ENCODE measurements at regions not wholly inside any gene's neighbourhood (a gene's known extent, or its start where the extent isn't known, plus 50 kb on each side); places are given as distances from the start of the nearest gene placed in this dataset.

DNA sequence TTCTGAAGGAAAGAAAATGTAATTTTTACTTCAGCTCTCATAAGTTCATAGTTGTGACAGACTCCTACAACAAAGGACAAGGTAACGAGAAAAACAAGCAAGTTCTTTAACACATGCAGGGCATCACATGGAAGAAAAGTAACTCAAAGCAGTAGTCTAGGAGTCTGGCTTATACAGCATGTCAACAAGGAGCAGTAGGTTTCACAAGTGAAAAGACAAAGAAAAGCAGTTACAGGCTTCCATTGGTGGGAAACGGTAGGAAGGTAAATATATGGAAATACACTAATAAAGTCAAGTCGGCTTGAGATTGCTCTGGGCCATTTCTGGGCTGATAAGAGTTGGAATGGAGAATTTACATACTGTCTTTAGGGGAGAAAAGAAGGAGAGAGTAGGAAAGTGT lies 228.4 kb upstream of the ZFP42 start:
- Mint-ChIP-seq H3K27me3 (ENCODE audit: low read depth in 2 of 2) (no peaks in the 10 kb centered on the region), H3K4me3 (no peak overlapping the region), H3K36me3 (peaks cover 27% of the 10 kb centered on the region), H3K4me1 (no peaks in the 10 kb centered on the region), H3K27ac (no peak overlapping the region), H3K9me3 (peaks cover 18 to 21% of the 10 kb centered on the region in 2 donors)
- no peak overlapping the region for H3K27ac ChIP-seq (ENCODE audit: low read length)
- H3K9me3 ChIP-seq (ENCODE audit: control insufficient read depth, insufficient read depth, low read length): peaks cover 12% of the 10 kb centered on the region
- TF ChIP-seq, protein P1, sequence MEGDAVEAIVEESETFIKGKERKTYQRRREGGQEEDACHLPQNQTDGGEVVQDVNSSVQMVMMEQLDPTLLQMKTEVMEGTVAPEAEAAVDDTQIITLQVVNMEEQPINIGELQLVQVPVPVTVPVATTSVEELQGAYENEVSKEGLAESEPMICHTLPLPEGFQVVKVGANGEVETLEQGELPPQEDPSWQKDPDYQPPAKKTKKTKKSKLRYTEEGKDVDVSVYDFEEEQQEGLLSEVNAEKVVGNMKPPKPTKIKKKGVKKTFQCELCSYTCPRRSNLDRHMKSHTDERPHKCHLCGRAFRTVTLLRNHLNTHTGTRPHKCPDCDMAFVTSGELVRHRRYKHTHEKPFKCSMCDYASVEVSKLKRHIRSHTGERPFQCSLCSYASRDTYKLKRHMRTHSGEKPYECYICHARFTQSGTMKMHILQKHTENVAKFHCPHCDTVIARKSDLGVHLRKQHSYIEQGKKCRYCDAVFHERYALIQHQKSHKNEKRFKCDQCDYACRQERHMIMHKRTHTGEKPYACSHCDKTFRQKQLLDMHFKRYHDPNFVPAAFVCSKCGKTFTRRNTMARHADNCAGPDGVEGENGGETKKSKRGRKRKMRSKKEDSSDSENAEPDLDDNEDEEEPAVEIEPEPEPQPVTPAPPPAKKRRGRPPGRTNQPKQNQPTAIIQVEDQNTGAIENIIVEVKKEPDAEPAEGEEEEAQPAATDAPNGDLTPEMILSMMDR (IDR thresholded peaks at IDR 0.05): no peak
- H3K36me3 ChIP-seq (ENCODE audit: control insufficient read depth, insufficient read depth, low read length): no peaks in the 10 kb centered on the region
- 81% methylated on average over 3 of the region's 3 CpGs for WGBS (ENCODE audit: insufficient coverage)
- intact Hi-C loops (cut with micrococcal nuclease): no loop called here
- H3K4me3 ChIP-seq (ENCODE audit: low read length): no peak overlapping the region
- no peak for DNase-seq
- no peak for ATAC-seq
- no peaks in the 10 kb centered on the region for H3K4me1 ChIP-seq (ENCODE audit: control insufficient read depth, insufficient read depth, low read length)
- no peaks in the 10 kb centered on the region for H3K27me3 ChIP-seq (ENCODE audit: control insufficient read depth, insufficient read depth, low read length)

DNA sequence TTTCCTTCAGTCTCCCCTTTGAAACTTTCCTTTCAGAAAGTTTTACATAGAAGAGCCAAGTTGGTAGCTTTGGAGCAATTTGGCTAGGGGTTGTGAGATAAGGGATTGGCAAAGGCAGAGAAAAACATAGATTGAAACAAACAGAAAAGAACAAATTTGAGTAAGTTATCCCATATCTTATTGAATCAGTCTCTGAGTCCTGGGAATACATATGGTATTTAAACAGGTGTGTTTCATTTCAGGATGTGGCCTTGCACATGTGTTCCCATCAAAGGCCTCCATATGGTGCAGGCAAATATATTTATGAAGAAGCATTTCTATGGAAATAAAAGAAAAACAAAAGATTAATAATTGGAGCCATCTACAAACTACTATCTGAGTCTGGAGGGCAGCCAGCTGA lies 227.9 kb upstream of the ZFP42 start:
- Histone ChIP-seq H3K27me3 (ENCODE audit: control insufficient read depth, insufficient read depth, low read length) (no peaks in the 10 kb centered on the region), H3K27ac (ENCODE audit: low read length) (no peak overlapping the region), H3K9me3 (ENCODE audit: control insufficient read depth, insufficient read depth, low read length) (peaks cover 12% of the 10 kb centered on the region), H3K36me3 (ENCODE audit: control insufficient read depth, insufficient read depth, low read length) (no peaks in the 10 kb centered on the region), H3K4me3 (ENCODE audit: low read length) (no peak overlapping the region), H3K4me1 (ENCODE audit: control insufficient read depth, insufficient read depth, low read length) (no peaks in the 10 kb centered on the region)
- Mint-ChIP-seq H3K27me3 (ENCODE audit: low read depth in 2 of 2) (no peaks in the 10 kb centered on the region), H3K9me3 (peaks cover 14 to 21% of the 10 kb centered on the region in 2 donors), H3K4me1 (no peaks in the 10 kb centered on the region), H3K36me3 (peaks cover 23% of the 10 kb centered on the region), H3K4me3 (no peak overlapping the region), H3K27ac (no peak overlapping the region)
- TF ChIP-seq, protein P1 (IDR thresholded peaks at IDR 0.05): no peak
- intact Hi-C loops (cut with micrococcal nuclease): no loop called here
- DNase-seq (no peak), ATAC-seq (no peak)

DNA sequence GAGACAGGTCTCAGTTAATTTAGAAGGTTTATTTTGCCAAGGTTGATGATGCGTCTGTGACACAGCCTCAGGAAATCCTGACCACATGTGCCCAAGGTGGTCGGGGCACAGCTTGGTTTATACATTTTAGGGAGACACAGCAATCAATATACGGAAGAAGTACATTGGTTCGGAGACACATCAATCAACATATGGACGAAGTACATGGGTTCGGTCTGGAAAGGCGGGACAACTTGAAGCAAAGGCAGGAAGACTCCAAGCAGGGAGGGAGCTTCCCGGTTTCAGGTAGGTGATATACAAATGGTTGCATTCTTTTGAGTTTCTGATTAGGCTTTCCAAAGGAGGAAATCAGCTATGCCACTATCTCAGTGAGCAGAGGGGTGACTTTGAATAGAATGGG lies 225.2 kb upstream of the ZFP42 start:
- TF ChIP-seq, protein P1 (IDR thresholded peaks at IDR 0.05): no peak
- 90% methylated on average over 8 of the region's 8 CpGs for WGBS (ENCODE audit: insufficient coverage)
- no peak overlapping the region for H3K4me3 ChIP-seq (ENCODE audit: low read length)
- H3K27ac ChIP-seq (ENCODE audit: low read length): no peak overlapping the region
- Mint-ChIP-seq H3K4me3 (no peak overlapping the region), H3K27me3 (ENCODE audit: low read depth in 2 of 2) (no peaks in the 10 kb centered on the region), H3K27ac (no peak overlapping the region), H3K36me3 (peaks cover 15% of the 10 kb centered on the region), H3K4me1 (no peaks in the 10 kb centered on the region), H3K9me3 (peaks cover 14 to 20% of the 10 kb centered on the region in 2 donors)
- DNase-seq: no peak
- peaks cover 4% of the 10 kb centered on the region for H3K9me3 ChIP-seq (ENCODE audit: control insufficient read depth, insufficient read depth, low read length)
- intact Hi-C loops (cut with micrococcal nuclease): no loop called here
- ATAC-seq: no peak
- H3K27me3 ChIP-seq (ENCODE audit: control insufficient read depth, insufficient read depth, low read length): no peaks in the 10 kb centered on the region
- no peaks in the 10 kb centered on the region for H3K36me3 ChIP-seq (ENCODE audit: control insufficient read depth, insufficient read depth, low read length)
- H3K4me1 ChIP-seq (ENCODE audit: control insufficient read depth, insufficient read depth, low read length): no peaks in the 10 kb centered on the region

DNA sequence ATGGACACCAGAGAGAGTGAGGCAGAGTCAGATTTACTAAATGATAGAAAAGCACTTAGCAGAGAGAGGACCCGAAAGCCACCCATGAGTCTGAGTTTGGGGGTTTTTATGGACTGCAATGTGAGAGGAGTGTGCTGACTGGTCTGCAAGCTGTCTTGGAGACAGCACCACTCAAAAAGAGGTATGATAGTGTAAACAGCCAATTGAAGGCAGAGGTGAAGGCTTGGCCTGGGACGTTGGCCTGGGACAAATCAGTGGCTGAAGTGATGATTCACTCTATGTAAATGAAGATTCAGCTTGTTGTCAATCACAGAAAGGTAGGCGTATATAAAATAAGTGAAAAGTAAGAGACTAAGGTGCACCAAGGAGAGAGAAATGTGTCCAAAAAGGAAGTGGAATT lies 217.6 kb upstream of the ZFP42 start:
- no peaks in the 10 kb centered on the region for H3K36me3 ChIP-seq (ENCODE audit: control insufficient read depth, insufficient read depth, low read length)
- Mint-ChIP-seq H3K4me1 (no peaks in the 10 kb centered on the region), H3K27ac (no peak overlapping the region), H3K36me3 (peaks cover 8% of the 10 kb centered on the region), H3K27me3 (ENCODE audit: low read depth in 2 of 2) (no peaks in the 10 kb centered on the region), H3K9me3 (peaks cover 16 to 18% of the 10 kb centered on the region in 2 donors), H3K4me3 (no peak overlapping the region)
- DNase-seq: no peak
- 82% methylated on average over 3 of the region's 3 CpGs for WGBS (ENCODE audit: insufficient coverage)
- H3K27me3 ChIP-seq (ENCODE audit: control insufficient read depth, insufficient read depth, low read length): no peaks in the 10 kb centered on the region
- TF ChIP-seq, protein P1 (IDR thresholded peaks at IDR 0.05): no peak
- no peak for ATAC-seq
- no peak overlapping the region for H3K4me3 ChIP-seq (ENCODE audit: low read length)
- H3K4me1 ChIP-seq (ENCODE audit: control insufficient read depth, insufficient read depth, low read length): no peaks in the 10 kb centered on the region
- no peaks in the 10 kb centered on the region for H3K9me3 ChIP-seq (ENCODE audit: control insufficient read depth, insufficient read depth, low read length)
- no peak overlapping the region for H3K27ac ChIP-seq (ENCODE audit: low read length)
- intact Hi-C loops (cut with micrococcal nuclease): no loop called here
